SW480 (cell line): ENCODE measurements at regions not wholly inside any gene's neighbourhood (a gene's known extent, or its start where the extent isn't known, plus 50 kb on each side); places are given as distances from the start of the nearest gene placed in this dataset.

Source experiments
- DNase-seq: peaks from one replicate; pipeline ENCODE4 v3.0.0-alpha.2; 2016; ENCODE audit warnings: low spot score

DNA sequence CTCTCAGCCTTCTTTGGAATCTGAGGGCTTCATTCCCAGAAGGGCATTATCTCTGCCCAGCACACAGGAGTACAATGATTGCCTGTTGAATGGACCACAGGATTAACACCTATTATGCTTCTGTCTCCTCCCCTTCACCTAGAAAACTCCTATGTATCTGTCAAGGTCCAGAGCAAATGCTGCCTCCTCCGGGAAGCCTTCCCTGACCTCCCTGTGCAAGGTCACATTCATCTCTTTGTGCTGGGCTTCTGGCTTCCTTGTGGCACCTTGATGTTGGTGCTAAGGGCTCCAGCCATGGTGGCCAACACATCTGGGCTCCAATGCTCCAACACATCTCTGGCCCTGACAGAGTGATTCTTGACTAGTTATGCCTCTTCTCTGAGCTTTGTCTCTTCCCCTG, 49.9 kb upstream of the ATP2B2 start:
- no peak for DNase-seq

DNA sequence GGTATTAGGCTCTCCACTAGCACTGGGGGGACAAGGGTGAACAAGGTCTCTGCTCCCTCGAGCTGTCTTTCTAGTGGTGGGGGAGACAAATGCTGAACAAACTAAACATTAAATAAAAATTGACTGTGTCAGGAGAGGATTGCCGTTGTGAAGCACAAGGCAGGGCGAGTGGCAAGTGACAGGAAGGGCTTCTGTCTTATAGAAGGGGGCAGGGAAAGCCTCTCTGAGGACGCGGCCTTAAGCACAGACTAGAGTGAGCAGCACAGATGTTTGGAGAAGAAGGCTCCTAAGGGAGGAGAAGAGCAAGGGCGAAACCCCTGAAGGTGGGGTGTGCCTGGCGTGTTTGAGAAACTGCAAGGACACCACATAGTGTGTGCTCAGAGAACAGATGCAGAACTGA, 50.9 kb upstream of the ATP2B2 start:
- no peak for DNase-seq

GRCh38 chr3:10557250-10557649, 51.9 kb upstream of the ATP2B2 start:
- no peak for DNase-seq

- DNase-seq: no peak
Measured at GRCh38 chr3:10557781-10558373, 52.5 kb upstream of the ATP2B2 start.

DNA sequence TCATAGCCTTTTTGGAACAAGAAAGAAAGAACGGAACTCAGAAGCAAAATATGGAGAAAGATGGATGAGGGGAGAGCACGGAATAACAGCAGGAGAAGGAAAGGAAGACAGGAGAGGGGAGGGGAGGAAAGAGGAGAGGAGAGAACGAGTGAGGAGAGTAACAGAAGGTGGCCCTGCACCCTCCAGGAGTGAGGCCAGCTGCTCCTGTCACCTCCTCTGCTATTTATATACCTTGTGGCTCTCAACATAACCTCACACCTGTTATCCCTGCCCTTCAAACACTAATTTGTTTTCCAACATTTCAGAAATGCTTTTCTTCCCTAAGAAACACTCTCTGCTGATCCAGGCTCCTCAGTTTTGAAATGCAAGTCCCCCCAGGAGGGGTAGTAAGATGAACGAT, 53.4 kb upstream of the ATP2B2 start:
- no peak for DNase-seq

GRCh38 chr3:10560060-10560861, 54.9 kb upstream of the ATP2B2 start:
- DNase-seq: no peak

GRCh38 chr3:10561162-10561945, 56.0 kb upstream of the ATP2B2 start:
- DNase-seq: no peak

- no peak for DNase-seq
Measured at GRCh38 chr3:10561946-10562560, 56.7 kb upstream of the ATP2B2 start.

DNA sequence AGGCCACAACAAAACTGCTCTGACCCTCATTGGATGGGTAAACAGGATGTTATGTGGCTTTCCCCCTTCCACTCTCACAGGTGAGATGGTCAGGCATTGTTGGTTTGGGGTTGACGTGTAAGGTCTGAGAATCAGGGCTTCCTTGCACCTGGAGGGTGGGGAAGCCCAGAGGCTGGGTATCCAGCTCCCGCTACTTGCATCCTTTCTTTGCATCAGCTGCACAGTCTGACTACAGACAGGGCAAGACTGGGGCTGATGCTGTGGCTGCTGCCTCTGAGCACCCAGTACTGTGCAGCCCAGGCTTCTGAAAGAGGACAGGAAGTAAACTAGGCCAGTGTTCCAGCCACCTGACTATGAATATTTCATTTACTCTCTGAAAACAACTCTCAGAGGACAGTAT, 58.0 kb upstream of the ATP2B2 start:
- DNase-seq: no peak

DNA sequence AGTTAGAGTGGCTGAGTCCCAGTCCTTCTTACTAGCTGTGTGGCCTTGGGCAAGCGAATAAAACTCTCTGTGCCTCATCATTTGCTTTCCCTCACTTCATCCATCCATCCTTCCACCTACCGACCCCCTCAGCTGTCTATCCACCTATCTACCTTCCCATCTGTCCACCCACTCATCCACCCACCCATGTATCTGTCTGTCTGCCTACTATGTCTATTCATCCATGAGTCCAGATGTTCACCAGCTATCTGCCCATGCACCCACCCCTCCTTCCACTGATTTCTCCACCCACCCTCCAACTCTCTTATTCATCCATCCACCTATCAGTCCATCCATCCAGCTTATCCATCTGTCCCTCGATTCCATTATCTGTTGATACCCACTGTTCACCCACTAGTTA, 60.4 kb upstream of the ATP2B2 start:
- DNase-seq: no peak

DNA sequence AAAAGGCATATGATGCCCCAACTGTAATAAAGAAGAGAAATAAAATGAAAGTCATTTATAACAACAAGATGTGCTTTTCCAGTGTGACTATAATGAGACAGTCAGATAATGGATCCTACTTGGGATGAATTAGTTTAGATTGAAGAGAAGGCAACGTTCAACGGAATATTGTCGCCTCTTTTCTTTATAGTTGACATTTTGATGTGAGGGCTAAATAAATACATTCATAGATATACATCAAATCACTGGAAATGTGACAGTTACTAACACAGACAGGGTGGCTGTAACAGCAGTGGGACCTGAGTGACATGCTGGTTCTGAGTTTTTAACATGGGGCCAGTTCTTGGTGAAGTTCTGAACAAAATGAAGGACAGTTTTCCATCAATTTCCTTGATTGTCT, 61.1 kb upstream of the ATP2B2 start:
- no peak for DNase-seq

GRCh38 chr3:10568549-10568948, 63.2 kb upstream of the ATP2B2 start:
- DNase-seq: no peak

- DNase-seq: no peak
Measured at GRCh38 chr3:10570196-10570946, 65.0 kb upstream of the ATP2B2 start.

GRCh38 chr3:10574101-10574620, 68.8 kb upstream of the ATP2B2 start:
- no peak for DNase-seq

- no peak for DNase-seq
Measured at GRCh38 chr3:10575601-10576160, 70.3 kb upstream of the ATP2B2 start.

DNA sequence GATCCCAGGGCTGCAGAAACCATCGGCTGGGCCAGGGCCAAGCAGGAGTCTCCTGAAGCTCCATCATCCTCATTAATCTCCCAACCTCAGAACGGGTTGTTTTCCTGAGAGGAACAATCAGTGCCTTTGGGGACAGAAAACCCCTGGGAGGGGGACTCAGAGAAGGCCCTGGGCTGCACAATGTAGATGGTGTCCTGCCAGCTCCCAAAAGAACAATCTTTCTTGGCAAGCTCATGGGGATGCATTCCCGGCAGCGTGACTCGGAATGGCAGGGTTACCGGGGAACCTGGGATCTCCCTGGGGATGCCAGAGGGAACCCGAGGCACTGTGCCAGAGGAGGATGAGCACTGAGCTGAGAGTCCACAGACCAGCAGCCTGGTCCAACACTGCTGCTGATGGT, 72.1 kb upstream of the ATP2B2 start:
- DNase-seq: no peak

- no peak for DNase-seq
Measured at GRCh38 chr3:10580426-10580825, 75.0 kb upstream of the ATP2B2 start.

DNA sequence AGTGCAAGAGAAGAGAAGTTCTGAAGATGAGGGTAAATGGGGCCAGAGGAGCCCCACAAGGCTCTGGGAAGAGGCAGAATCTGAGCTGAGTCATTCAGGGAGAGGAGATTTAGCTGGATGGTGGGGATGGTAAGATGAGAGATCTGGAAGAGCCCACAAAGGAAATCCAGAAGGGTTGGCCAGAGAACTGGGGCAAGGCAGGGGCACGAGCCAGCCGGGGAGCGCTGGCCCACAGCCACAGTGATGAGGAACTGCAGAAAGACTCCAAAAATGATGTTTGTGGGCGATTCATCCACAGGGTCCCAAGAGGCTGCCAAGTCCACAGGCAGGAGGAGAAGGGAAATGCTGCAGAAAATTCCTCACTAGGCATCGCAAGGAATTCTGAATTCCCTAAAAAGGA, 75.9 kb upstream of the ATP2B2 start:
- DNase-seq: no peak

- no peak for DNase-seq
Measured at GRCh38 chr3:10581716-10582115, 76.3 kb upstream of the ATP2B2 start.

GRCh38 chr3:10582733-10583132, 77.3 kb upstream of the ATP2B2 start:
- no peak for DNase-seq
